ENCODE measurements at regions not wholly inside any gene's neighbourhood (a gene's known extent, or its start where the extent isn't known, plus 50 kb on each side); places are given as distances from the start of the nearest gene placed in this dataset.

- TF ChIP-seq, protein P1, sequence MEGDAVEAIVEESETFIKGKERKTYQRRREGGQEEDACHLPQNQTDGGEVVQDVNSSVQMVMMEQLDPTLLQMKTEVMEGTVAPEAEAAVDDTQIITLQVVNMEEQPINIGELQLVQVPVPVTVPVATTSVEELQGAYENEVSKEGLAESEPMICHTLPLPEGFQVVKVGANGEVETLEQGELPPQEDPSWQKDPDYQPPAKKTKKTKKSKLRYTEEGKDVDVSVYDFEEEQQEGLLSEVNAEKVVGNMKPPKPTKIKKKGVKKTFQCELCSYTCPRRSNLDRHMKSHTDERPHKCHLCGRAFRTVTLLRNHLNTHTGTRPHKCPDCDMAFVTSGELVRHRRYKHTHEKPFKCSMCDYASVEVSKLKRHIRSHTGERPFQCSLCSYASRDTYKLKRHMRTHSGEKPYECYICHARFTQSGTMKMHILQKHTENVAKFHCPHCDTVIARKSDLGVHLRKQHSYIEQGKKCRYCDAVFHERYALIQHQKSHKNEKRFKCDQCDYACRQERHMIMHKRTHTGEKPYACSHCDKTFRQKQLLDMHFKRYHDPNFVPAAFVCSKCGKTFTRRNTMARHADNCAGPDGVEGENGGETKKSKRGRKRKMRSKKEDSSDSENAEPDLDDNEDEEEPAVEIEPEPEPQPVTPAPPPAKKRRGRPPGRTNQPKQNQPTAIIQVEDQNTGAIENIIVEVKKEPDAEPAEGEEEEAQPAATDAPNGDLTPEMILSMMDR (IDR thresholded peaks at IDR 0.05; ENCODE audit: low read depth, low read length) = no peak
- no peak for TF ChIP-seq EZH2phosphoT487 (IDR thresholded peaks at IDR 0.05; ENCODE audit: low read depth)
These were observed 54.2 kb upstream of the JDP2 start for GRCh38 chr14:75373616-75374015.

Data from OCI-LY3 (cell line).